ENCODE measurements at regions not wholly inside any gene's neighbourhood (a gene's known extent, or its start where the extent isn't known, plus 50 kb on each side); places are given as distances from the start of the nearest gene placed in this dataset.
A peak's percentile ranks its signal among the peaks of the same experiment; 100 is the strongest.

DNA sequence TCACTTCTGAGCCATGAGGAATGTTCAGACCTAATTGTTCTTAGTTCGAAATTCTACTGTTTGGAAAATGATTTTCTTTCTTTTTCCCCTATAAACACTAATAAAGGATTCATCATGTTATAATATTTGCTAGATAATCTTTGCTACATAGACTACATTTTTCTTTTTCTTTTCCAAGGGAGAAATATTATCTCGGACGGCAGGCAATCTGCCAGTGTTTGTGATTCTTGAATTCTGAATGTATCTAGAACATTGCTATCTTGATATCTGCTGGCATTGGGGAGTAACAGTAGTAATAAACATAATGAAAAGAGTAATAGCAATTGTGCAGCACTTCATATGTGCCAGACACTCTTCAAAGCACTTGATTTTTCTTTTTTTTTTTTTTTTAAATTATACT is 107.7 kb upstream of the ZNF32 start:
- no peak overlapping the region for H3K4me3 ChIP-seq
- no peaks in the 10 kb centered on the region for H3K4me1 ChIP-seq
- DNase-seq (no peak), ATAC-seq (no peak)
- no peaks in the 10 kb centered on the region for H3K36me3 ChIP-seq
- TF ChIP-seq, protein P1, sequence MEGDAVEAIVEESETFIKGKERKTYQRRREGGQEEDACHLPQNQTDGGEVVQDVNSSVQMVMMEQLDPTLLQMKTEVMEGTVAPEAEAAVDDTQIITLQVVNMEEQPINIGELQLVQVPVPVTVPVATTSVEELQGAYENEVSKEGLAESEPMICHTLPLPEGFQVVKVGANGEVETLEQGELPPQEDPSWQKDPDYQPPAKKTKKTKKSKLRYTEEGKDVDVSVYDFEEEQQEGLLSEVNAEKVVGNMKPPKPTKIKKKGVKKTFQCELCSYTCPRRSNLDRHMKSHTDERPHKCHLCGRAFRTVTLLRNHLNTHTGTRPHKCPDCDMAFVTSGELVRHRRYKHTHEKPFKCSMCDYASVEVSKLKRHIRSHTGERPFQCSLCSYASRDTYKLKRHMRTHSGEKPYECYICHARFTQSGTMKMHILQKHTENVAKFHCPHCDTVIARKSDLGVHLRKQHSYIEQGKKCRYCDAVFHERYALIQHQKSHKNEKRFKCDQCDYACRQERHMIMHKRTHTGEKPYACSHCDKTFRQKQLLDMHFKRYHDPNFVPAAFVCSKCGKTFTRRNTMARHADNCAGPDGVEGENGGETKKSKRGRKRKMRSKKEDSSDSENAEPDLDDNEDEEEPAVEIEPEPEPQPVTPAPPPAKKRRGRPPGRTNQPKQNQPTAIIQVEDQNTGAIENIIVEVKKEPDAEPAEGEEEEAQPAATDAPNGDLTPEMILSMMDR (IDR thresholded peaks at IDR 0.05), result no peak
- H3K9me3 ChIP-seq, result no peaks in the 10 kb centered on the region
- intact Hi-C loops (cut with DNase I), result no loop called here
- H3K27me3 ChIP-seq, result no peaks in the 10 kb centered on the region
- no peak overlapping the region for H3K27ac ChIP-seq

- intact Hi-C loops (cut with DNase I), result no loop called here
- no peak overlapping the region for H3K4me3 ChIP-seq
- H3K27ac ChIP-seq, result no peak overlapping the region
- no peaks in the 10 kb centered on the region for H3K27me3 ChIP-seq
- TF ChIP-seq, protein P1 (IDR thresholded peaks at IDR 0.05), result no peak
- ATAC-seq (no peak), DNase-seq (no peak)
- H3K36me3 ChIP-seq, result no peaks in the 10 kb centered on the region
- no peaks in the 10 kb centered on the region for H3K9me3 ChIP-seq
- H3K4me1 ChIP-seq, result no peaks in the 10 kb centered on the region
These were observed 106.0 kb upstream of the ZNF32 start for GRCh38 chr10:43754569-43755260.

GRCh38 chr10:43753397-43754061 is 104.8 kb upstream of the ZNF32 start:
- TF ChIP-seq, protein P1 (IDR thresholded peaks at IDR 0.05), result no peak
- no peaks in the 10 kb centered on the region for H3K27me3 ChIP-seq
- intact Hi-C loops (cut with DNase I), result no loop called here
- DNase-seq, result no peak
- no peak overlapping the region for H3K4me3 ChIP-seq
- no peaks in the 10 kb centered on the region for H3K36me3 ChIP-seq
- no peaks in the 10 kb centered on the region for H3K9me3 ChIP-seq
- H3K4me1 ChIP-seq, result no peaks in the 10 kb centered on the region
- no peak overlapping the region for H3K27ac ChIP-seq
- ATAC-seq, result peak; percentile 33

DNA sequence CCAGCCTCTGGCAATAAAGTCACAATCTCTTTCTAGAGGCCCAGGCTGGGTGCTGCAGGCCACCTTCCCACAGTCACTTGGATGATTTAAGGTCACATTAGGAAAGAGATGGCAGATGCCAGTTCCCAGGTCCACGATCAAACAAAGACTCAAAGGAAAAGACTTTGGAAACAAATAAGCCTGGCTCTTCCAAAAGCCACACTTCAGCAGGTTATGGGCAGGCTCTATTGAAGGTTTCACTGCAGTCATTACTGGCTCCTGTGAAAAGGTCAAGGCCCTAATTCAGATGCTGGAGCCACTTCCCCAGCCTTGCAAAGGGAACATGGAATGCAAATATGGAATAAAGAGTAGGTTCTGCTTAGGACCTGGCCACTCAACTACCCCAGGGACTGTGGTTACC is 104.0 kb upstream of the ZNF32 start:
- Histone ChIP-seq H3K9me3 (no peaks in the 10 kb centered on the region), H3K4me1 (no peaks in the 10 kb centered on the region), H3K36me3 (no peaks in the 10 kb centered on the region), H3K4me3 (no peak overlapping the region), H3K27me3 (no peaks in the 10 kb centered on the region), H3K27ac (no peak overlapping the region)
- TF ChIP-seq, protein P1 (IDR thresholded peaks at IDR 0.05), result no peak
- ATAC-seq (no peak), DNase-seq (no peak)
- intact Hi-C loops (cut with DNase I), result no loop called here

DNA sequence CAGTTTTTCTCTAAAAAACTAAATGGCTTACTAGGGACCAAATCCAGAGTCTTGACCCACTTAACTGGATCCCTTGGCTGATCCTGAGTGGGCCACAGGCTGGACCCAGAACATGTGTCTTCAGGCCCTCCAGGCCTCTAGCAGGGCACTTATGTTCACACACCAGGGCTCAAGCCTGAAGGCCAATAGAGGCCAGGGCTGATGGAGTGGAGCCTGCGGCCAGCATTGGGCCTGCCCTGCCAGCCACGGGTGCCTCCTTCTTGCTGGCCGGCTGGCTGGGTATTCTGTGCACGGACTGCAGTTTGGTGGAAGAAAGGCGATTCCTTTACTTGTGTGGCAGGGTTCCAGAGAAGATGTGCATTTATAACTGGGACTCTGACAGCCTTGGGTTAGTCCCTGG is 103.0 kb upstream of the ZNF32 start:
- H3K27me3 ChIP-seq, result no peaks in the 10 kb centered on the region
- H3K4me1 ChIP-seq, result no peaks in the 10 kb centered on the region
- TF ChIP-seq, protein P1 (IDR thresholded peaks at IDR 0.05), result no peak
- ATAC-seq (no peak), DNase-seq (no peak)
- intact Hi-C loops (cut with DNase I), result no loop called here
- H3K9me3 ChIP-seq, result no peaks in the 10 kb centered on the region
- no peak overlapping the region for H3K27ac ChIP-seq
- no peaks in the 10 kb centered on the region for H3K36me3 ChIP-seq
- H3K4me3 ChIP-seq, result no peak overlapping the region
